ENCODE measurements at regions not wholly inside any gene's neighbourhood (a gene's known extent, or its start where the extent isn't known, plus 50 kb on each side); places are given as distances from the start of the nearest gene placed in this dataset.

DNA sequence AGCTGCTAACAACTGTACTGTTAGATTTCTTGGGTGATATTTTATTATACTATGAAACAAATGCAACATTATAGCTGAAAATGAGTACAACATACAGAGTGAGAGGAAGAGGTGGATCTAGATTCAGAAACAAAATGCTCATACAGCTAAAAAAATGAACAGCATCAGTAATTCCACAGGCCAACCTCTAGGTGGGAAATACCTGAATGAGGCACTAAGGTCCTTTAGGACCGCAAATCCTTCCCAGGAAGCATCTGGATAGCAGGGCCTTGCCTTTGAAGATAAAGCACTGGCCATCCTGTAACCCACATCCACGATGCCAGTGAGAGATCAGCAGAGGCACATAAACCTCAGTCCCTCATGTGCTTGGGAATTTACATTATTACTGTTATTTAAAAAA lies 310.8 kb downstream of the YTHDC2 start:
- Histone ChIP-seq H3K9ac (ENCODE audit: low read depth, low read length) (no peak overlapping the region), H3K4me1 (ENCODE audit: control insufficient read depth, insufficient read depth, low read length) (no peaks in the 10 kb centered on the region), H2BK5ac (ENCODE audit: low read depth, low read length, poor library complexity, severe bottlenecking) (no peak overlapping the region), H4K20me1 (ENCODE audit: insufficient read depth, low read length) (no peaks in the 10 kb centered on the region), H3K36me3 (ENCODE audit: control insufficient read depth, insufficient read depth, low read length) (no peaks in the 10 kb centered on the region), H3K27me3 (ENCODE audit: control insufficient read depth, insufficient read depth, low read length) (no peaks in the 10 kb centered on the region), H3K27ac (ENCODE audit: insufficient read depth, low read length) (no peak overlapping the region), H2BK20ac (ENCODE audit: low read depth, low read length) (no peak overlapping the region), H3K14ac (replicated peaks; ENCODE audit: low read depth, low read length) (no peak overlapping the region), H3K4me3 (ENCODE audit: insufficient read depth, low read depth, low read length) (no peak overlapping the region), H3K23ac (ENCODE audit: low read depth, low read length) (no peak overlapping the region), H4K8ac (ENCODE audit: low read depth in 2 of 2, low read length in 2 of 2) (no peak overlapping the region), H2AFZ (replicated peaks; ENCODE audit: low read length, poor library complexity) (no peak overlapping the region), H2AK9ac (replicated peaks; ENCODE audit: low read depth, low read length, poor library complexity) (no peak overlapping the region), H3K9me1 (ENCODE audit: insufficient read depth, low read length) (no peaks in the 10 kb centered on the region), H3K4me2 (ENCODE audit: low read depth, low read length) (no peak overlapping the region), H2BK15ac (ENCODE audit: low read depth, low read length) (no peak overlapping the region), H3K56ac (ENCODE audit: extremely low read depth, insufficient read depth, low read length) (no peak overlapping the region), H2AK5ac (ENCODE audit: low read depth, low read length) (no peak overlapping the region), H4K5ac (ENCODE audit: low read depth, low read length) (no peak overlapping the region), H3K4ac (ENCODE audit: low read depth, low read length) (no peak overlapping the region), H2BK120ac (ENCODE audit: low read depth, low read length) (no peak overlapping the region), H3K9me3 (ENCODE audit: control insufficient read depth, insufficient read depth, low read length) (no peaks in the 10 kb centered on the region), H4K91ac (ENCODE audit: insufficient read depth, low read depth, low read length) (no peak overlapping the region), H3K79me1 (ENCODE audit: low read depth in 1 of 2, low read length in 2 of 2) (no peaks in the 10 kb centered on the region), H3K18ac (ENCODE audit: low read depth, low read length) (no peak overlapping the region)
- POLR2A ChIA-PET (ENCODE audit: unreplicated experiment): no interaction called here
- ATAC-seq (ENCODE audit: low read depth) (no peak), DNase-seq (no peak)
- in situ Hi-C loops (cut with MboI; ENCODE audit: low sequenced_read_pairs): no loop called here
- dilution Hi-C loops (cut with HindIII; ENCODE audit: low sequenced_read_pairs, unreplicated experiment): no loop called here
- WGBS, 2 experiments (ENCODE audit: extremely low coverage in 2 of 2, insufficient read length in 1 of 2): no CpG with 5 or more reads among the region's 2 CpGs
- TF ChIP-seq MAZ (IDR thresholded peaks at IDR 0.05; ENCODE audit: borderline replicate concordance, low read depth, low read length): no peak
- TF ChIP-seq, protein P1, sequence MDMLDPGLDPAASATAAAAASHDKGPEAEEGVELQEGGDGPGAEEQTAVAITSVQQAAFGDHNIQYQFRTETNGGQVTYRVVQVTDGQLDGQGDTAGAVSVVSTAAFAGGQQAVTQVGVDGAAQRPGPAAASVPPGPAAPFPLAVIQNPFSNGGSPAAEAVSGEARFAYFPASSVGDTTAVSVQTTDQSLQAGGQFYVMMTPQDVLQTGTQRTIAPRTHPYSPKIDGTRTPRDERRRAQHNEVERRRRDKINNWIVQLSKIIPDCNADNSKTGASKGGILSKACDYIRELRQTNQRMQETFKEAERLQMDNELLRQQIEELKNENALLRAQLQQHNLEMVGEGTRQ (IDR thresholded peaks at IDR 0.05; ENCODE audit: low read depth, low read length): no peak
- no peak for TF ChIP-seq CEBPB (IDR thresholded peaks at IDR 0.05; ENCODE audit: low read depth, low read length)
- TF ChIP-seq, protein P2, sequence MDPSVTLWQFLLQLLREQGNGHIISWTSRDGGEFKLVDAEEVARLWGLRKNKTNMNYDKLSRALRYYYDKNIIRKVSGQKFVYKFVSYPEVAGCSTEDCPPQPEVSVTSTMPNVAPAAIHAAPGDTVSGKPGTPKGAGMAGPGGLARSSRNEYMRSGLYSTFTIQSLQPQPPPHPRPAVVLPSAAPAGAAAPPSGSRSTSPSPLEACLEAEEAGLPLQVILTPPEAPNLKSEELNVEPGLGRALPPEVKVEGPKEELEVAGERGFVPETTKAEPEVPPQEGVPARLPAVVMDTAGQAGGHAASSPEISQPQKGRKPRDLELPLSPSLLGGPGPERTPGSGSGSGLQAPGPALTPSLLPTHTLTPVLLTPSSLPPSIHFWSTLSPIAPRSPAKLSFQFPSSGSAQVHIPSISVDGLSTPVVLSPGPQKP (IDR thresholded peaks at IDR 0.05; ENCODE audit: borderline replicate concordance, low read depth, low read length): no peak
- TF ChIP-seq RFX5 (IDR thresholded peaks at IDR 0.05; ENCODE audit: low read depth, low read length): no peak
- no peak for TF ChIP-seq CHD1 (IDR thresholded peaks at IDR 0.05; ENCODE audit: low read depth, low read length)
- TF ChIP-seq RCOR1 (IDR thresholded peaks at IDR 0.05; ENCODE audit: insufficient replicate concordance, low read length): no peak
- TF ChIP-seq BHLHE40 (IDR thresholded peaks at IDR 0.05; ENCODE audit: low read depth, low read length): no peak
- no peak for TF ChIP-seq SMC3 (IDR thresholded peaks at IDR 0.05; ENCODE audit: low read depth, low read length)
- TF ChIP-seq FOS (IDR thresholded peaks at IDR 0.05; ENCODE audit: low read depth, low read length): no peak
- TF ChIP-seq, protein P3, sequence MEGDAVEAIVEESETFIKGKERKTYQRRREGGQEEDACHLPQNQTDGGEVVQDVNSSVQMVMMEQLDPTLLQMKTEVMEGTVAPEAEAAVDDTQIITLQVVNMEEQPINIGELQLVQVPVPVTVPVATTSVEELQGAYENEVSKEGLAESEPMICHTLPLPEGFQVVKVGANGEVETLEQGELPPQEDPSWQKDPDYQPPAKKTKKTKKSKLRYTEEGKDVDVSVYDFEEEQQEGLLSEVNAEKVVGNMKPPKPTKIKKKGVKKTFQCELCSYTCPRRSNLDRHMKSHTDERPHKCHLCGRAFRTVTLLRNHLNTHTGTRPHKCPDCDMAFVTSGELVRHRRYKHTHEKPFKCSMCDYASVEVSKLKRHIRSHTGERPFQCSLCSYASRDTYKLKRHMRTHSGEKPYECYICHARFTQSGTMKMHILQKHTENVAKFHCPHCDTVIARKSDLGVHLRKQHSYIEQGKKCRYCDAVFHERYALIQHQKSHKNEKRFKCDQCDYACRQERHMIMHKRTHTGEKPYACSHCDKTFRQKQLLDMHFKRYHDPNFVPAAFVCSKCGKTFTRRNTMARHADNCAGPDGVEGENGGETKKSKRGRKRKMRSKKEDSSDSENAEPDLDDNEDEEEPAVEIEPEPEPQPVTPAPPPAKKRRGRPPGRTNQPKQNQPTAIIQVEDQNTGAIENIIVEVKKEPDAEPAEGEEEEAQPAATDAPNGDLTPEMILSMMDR (conservative IDR thresholded peaks at IDR 0.05; ENCODE audit: low read depth, low read length): no peak
- no peak for TF ChIP-seq POLR2A (IDR thresholded peaks at IDR 0.05; ENCODE audit: low read depth, low read length)
- CTCF ChIA-PET: interaction anchor here (1.3 kb wide), 1 partner anchor 18 kb away, joined by 4 read pairs; no protein-coding TSS in a partner anchor
- BruUV-seq (replicated peaks): no TSS peak
- intact Hi-C loops (cut with micrococcal nuclease): no loop called here
